RWPE2 (cell line): ENCODE measurements at regions not wholly inside any gene's neighbourhood (a gene's known extent, or its start where the extent isn't known, plus 50 kb on each side); places are given as distances from the start of the nearest gene placed in this dataset.

Experiments
- ATAC-seq: fragments of 200-7000 bp; cut with Tn5 transposase; 3 replicates; pipeline ENCODE4 v1.9.1; 2021; ENCODE audit warnings: low read depth
- DNase-seq: peaks from one replicate; pipeline ENCODE4 v3.0.0-alpha.2; 2020; ENCODE audit warnings: low spot score
- H3K27ac ChIP-seq: fragments of 450-650 bp; 2 replicates; pipeline ENCODE4 v1.5.1; 2017; ENCODE audit warnings: mild to moderate bottlenecking; ENCODE audit not compliant: poor library complexity, severe bottlenecking
- H3K27me3 ChIP-seq: fragments of 250-450 bp; sonication (Bioruptor Pico); 2 replicates; pipeline ENCODE4 v1.5.1; 2021; ENCODE audit warnings: mild to moderate bottlenecking, moderate library complexity; ENCODE audit not compliant: insufficient read depth, poor library complexity, severe bottlenecking
- H3K36me3 ChIP-seq: fragments of 250-450 bp; sonication (Bioruptor Pico); 2 replicates; pipeline ENCODE4 v1.5.1; 2020; ENCODE audit warnings: low read depth, mild to moderate bottlenecking, moderate library complexity
- H3K4me1 ChIP-seq: fragments of 250-450 bp; sonication (Bioruptor Pico); 2 replicates; pipeline ENCODE4 v1.5.1; 2021; ENCODE audit warnings: mild to moderate bottlenecking, moderate library complexity; ENCODE audit not compliant: insufficient read depth, poor library complexity, severe bottlenecking
- H3K4me3 ChIP-seq: fragments of 250-450 bp; sonication (Bioruptor Pico); 2 replicates; pipeline ENCODE4 v1.5.1; 2021; ENCODE audit warnings: mild to moderate bottlenecking, moderate library complexity; ENCODE audit not compliant: severe bottlenecking
- H3K9me3 ChIP-seq: fragments of 250-450 bp; sonication (Bioruptor Pico); 2 replicates; pipeline ENCODE4 v1.5.1; 2021; ENCODE audit warnings: mild to moderate bottlenecking, moderate library complexity; ENCODE audit not compliant: severe bottlenecking
- TF ChIP-seq, protein P1 (sequence below): fragments of 450-650 bp; IDR thresholded peaks from one replicate; pipeline ENCODE4 v1.5.1; 2017; ENCODE audit warnings: mild to moderate bottlenecking, moderate library complexity; ENCODE audit not compliant: poor library complexity, severe bottlenecking

DNA sequence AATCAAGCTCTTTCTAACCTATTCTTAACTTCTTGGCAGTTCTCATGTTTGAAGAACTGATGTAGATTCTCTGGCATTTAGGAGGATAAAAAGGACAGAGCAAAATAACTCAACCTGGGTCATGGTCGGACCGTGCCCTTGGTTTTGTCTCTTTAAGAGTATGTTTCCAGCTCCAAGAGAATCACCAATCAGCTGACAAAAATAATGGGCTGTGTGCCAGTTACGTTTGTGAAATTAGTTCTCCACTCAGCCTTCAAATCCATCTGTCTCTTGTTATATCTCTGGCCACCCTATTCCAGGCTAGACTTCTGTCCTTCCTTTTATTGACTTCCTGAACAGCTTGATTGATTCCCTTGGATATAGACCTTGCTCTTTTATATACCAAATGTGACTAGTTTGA lies 225.7 kb downstream of the EPHA4 start:
- no peak for DNase-seq
- TF ChIP-seq, protein P1, sequence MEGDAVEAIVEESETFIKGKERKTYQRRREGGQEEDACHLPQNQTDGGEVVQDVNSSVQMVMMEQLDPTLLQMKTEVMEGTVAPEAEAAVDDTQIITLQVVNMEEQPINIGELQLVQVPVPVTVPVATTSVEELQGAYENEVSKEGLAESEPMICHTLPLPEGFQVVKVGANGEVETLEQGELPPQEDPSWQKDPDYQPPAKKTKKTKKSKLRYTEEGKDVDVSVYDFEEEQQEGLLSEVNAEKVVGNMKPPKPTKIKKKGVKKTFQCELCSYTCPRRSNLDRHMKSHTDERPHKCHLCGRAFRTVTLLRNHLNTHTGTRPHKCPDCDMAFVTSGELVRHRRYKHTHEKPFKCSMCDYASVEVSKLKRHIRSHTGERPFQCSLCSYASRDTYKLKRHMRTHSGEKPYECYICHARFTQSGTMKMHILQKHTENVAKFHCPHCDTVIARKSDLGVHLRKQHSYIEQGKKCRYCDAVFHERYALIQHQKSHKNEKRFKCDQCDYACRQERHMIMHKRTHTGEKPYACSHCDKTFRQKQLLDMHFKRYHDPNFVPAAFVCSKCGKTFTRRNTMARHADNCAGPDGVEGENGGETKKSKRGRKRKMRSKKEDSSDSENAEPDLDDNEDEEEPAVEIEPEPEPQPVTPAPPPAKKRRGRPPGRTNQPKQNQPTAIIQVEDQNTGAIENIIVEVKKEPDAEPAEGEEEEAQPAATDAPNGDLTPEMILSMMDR = no peak
- no peak for ATAC-seq

DNA sequence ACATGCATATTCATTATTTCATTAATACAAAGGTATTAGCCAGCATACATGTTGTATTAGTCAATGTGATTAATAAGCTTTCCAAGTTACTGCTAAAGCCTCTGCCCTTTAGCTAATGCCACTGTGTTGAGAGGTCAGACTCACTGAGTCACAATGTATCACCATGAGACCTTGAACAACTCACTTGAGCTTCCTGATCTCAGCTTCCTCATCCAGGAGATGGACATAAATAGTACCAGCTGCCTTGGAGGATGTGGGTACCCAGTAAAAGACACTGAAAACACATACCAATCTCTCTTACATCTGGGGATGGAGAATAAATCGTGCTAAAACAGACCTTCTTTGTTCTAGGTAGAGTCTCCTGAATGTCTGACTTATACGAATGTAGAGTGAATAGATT lies 224.6 kb downstream of the EPHA4 start:
- TF ChIP-seq, protein P1 = no peak
- ATAC-seq (no peak), DNase-seq (no peak)
- Histone ChIP-seq H3K4me3 (no peak overlapping the region), H3K4me1 (no peaks in the 10 kb centered on the region), H3K27me3 (no peaks in the 10 kb centered on the region), H3K36me3 (no peaks in the 10 kb centered on the region), H3K27ac (no peak overlapping the region), H3K9me3 (no peaks in the 10 kb centered on the region)

More for the DNA sequence above, 225.7 kb downstream of the EPHA4 start:
- Histone ChIP-seq H3K27me3 (no peaks in the 10 kb centered on the region), H3K9me3 (no peaks in the 10 kb centered on the region), H3K4me3 (no peak overlapping the region), H3K4me1 (no peaks in the 10 kb centered on the region), H3K27ac (no peak overlapping the region), H3K36me3 (no peaks in the 10 kb centered on the region)

DNA sequence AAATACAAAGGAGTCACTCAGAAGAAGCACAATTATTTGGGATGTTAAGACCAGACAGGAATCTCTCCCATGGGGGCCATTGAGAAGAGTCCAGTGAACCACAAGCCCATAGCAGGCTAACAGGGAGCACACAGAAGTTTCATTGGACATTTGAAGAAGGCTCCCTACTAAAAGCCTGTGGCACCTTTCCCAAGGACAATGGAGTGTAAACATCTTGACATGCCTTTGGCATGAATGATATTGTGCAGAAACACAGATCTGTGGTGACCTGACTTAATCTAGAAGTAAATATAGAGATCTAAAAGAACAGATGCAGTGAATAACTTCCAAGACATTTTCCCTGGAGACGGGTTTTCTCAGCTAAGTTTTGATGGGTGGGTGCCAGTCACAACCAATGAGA lies 221.5 kb downstream of the EPHA4 start:
- H3K4me1 ChIP-seq = no peaks in the 10 kb centered on the region
- H3K9me3 ChIP-seq = no peaks in the 10 kb centered on the region
- H3K27ac ChIP-seq = no peak overlapping the region
- no peak overlapping the region for H3K4me3 ChIP-seq
- DNase-seq = no peak
- ATAC-seq = no peak
- no peaks in the 10 kb centered on the region for H3K36me3 ChIP-seq
- TF ChIP-seq, protein P1 = no peak
- no peaks in the 10 kb centered on the region for H3K27me3 ChIP-seq

DNA sequence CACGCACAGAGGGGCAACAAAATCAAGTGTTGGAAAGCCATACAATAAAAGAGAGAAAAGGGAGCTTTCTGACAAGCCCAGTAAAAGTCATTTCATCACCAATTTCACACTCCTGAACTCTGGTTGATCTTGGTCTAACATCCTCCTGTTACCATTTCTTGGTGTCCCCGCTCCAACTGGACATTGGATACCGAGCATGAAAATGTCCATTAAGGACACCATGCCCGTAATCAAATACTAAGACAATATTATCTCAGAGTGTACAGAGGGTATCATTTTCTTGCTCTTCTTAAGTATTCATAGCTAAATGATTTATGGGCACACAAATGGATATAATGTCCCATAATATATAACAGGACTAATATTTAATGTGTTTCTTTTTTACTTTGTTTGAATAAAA lies 218.9 kb downstream of the EPHA4 start:
- DNase-seq = no peak
- Histone ChIP-seq H3K27me3 (no peaks in the 10 kb centered on the region), H3K9me3 (no peaks in the 10 kb centered on the region), H3K4me1 (no peaks in the 10 kb centered on the region), H3K36me3 (no peaks in the 10 kb centered on the region), H3K27ac (no peak overlapping the region), H3K4me3 (no peak overlapping the region)
- TF ChIP-seq, protein P1 = no peak
- no peak for ATAC-seq

DNA sequence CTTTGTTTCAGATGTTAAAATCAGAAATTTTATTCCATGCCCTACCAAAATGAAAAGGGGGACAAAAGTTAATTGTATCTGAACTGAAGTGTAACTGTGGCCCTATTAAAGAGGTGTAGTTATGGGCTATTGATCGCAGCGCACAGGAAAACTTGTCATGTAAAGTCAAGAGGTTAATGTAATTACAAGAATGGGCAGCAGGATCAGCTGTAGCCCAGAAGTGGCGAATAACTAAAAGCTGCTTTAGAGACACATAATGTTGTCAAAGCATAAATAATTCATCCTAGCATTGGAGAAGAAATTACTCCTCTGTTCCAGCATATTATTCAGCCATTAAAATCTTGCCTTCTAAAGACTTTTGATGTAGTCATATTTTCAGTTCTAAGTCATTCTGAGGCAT lies 211.8 kb downstream of the EPHA4 start:
- no peak overlapping the region for H3K27ac ChIP-seq
- TF ChIP-seq, protein P1 = no peak
- ATAC-seq (no peak), DNase-seq (no peak)
- H3K27me3 ChIP-seq = no peaks in the 10 kb centered on the region
- H3K4me3 ChIP-seq = no peak overlapping the region
- no peaks in the 10 kb centered on the region for H3K9me3 ChIP-seq
- no peaks in the 10 kb centered on the region for H3K4me1 ChIP-seq
- H3K36me3 ChIP-seq = no peaks in the 10 kb centered on the region
